ENCODE measurements at regions not wholly inside any gene's neighbourhood (a gene's known extent, or its start where the extent isn't known, plus 50 kb on each side); places are given as distances from the start of the nearest gene placed in this dataset.

- no peak overlapping the region for H2AFZ ChIP-seq (ENCODE audit: low read depth, low read length)
- no peak overlapping the region for H3K9ac ChIP-seq (replicated peaks; ENCODE audit: extremely low read depth, insufficient read depth, low read length)
- intact Hi-C loops (cut with micrococcal nuclease), result no loop called here
- ChIA-PET CTCF (interaction anchor here (4.0 kb wide), 1 partner anchor 12 kb away, joined by 26 read pairs; no protein-coding TSS in a partner anchor), POLR2A (no interaction called here)
- FAIRE-seq (no peak), DNase-seq (ENCODE audit: low read depth, low spot score) (no peak)
- H3K9me3 ChIP-seq (replicated peaks; ENCODE audit: control insufficient read depth, insufficient read depth, low read length), result no peaks in the 10 kb centered on the region
- H3K79me2 ChIP-seq (ENCODE audit: control insufficient read depth, insufficient read depth, low read length), result no peaks in the 10 kb centered on the region
- H3K27me3 ChIP-seq (ENCODE audit: control insufficient read depth in 2 of 2, insufficient read depth in 2 of 2, low read length in 2 of 2), result peaks cover 0 to 1% of the 10 kb centered on the region in 2 experiments
- no peaks in the 10 kb centered on the region for H3K9me1 ChIP-seq (replicated peaks; ENCODE audit: control insufficient read depth, extremely low read depth, insufficient read depth, low read length)
- H3K36me3 ChIP-seq (ENCODE audit: control insufficient read depth in 2 of 2, extremely low read depth in 1 of 2, insufficient read depth in 2 of 2, low read length in 2 of 2), result no peaks in the 10 kb centered on the region
- H4K20me1 ChIP-seq (replicated peaks; ENCODE audit: control insufficient read depth, extremely low read depth, insufficient read depth, low read length), result no peaks in the 10 kb centered on the region
- TF ChIP-seq POLR2A (IDR thresholded peaks at IDR 0.05; ENCODE audit: low read depth, low read length) (no peak), POLR2AphosphoS5 (IDR thresholded peaks at IDR 0.05; ENCODE audit: insufficient read depth, low read depth, low read length) (no peak), JUN (IDR thresholded peaks at IDR 0.05; ENCODE audit: borderline replicate concordance, insufficient read depth, insufficient read length, low read depth) (no peak), MYC (IDR thresholded peaks at IDR 0.05; ENCODE audit: low read depth, low read length) (no peak), MAX (IDR thresholded peaks at IDR 0.05; ENCODE audit: insufficient read depth, insufficient read length) (no peak), FOS (IDR thresholded peaks at IDR 0.05; ENCODE audit: borderline replicate concordance, insufficient read depth, low read length) (no peak), EZH2 (IDR thresholded peaks at IDR 0.05; ENCODE audit: borderline replicate concordance, low read depth, low read length, severe bottlenecking) (no peak), GATA2 (IDR thresholded peaks at IDR 0.05; ENCODE audit: insufficient read depth, insufficient read length, low read depth, low read length) (no peak), CTCF (IDR thresholded peaks at IDR 0.05; ENCODE audit: extremely low read depth in 1 of 2, insufficient read depth in 1 of 2, low read depth in 1 of 2, low read length in 2 of 2) (no peak)
- no peak overlapping the region for H3K4me2 ChIP-seq (ENCODE audit: insufficient read depth, low read length)
- H3K4me1 ChIP-seq (ENCODE audit: control insufficient read depth, extremely low read depth, insufficient read depth, low read length), result peaks cover 6% of the 10 kb centered on the region
- no peak overlapping the region for H3K27ac ChIP-seq (ENCODE audit: insufficient read depth, low read depth, low read length)
- no peak overlapping the region for H3K4me3 ChIP-seq (replicated peaks in 1 of 3; ENCODE audit: insufficient read depth in 1 of 3, low read depth in 1 of 3, low read length in 3 of 3)
- dilution Hi-C loops (cut with MboI; ENCODE audit: extremely low pct_ligation_motif_present, low sequenced_read_pairs), result no loop called here
- no TSS peak for BruUV-seq (replicated peaks)
These were observed 59.8 kb upstream of the SNX2 start for GRCh38 chr5:122715095-122715494.
